ENCODE measurements at regions not wholly inside any gene's neighbourhood (a gene's known extent, or its start where the extent isn't known, plus 50 kb on each side); places are given as distances from the start of the nearest gene placed in this dataset.

DNA sequence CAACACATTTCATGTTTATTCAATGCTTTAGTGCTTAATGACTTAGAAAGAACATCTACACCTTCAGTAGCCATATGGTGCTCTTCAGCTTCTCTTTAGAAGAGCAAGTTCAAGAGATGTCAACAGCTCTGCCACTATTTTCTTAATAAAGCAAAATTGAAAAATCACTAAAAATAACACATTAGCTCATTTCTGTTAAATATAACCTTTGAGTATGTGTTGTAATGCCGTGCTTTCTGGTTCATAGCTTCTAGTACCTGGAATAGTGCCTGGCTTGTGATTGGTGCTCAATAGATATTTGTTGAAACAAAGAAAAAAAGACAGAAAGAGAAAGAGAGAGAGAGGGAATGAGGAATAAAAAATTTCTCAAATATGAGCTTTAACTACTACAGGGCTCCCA lies 349.8 kb upstream of the SPRED2 start:
- TF ChIP-seq EZH2 (IDR thresholded peaks at IDR 0.05; ENCODE audit: borderline replicate concordance, insufficient read depth, low read depth, low read length, poor library complexity, severe bottlenecking): no peak
- Histone ChIP-seq H3K9me3 (ENCODE audit: control extremely low read depth in 1 of 3, control insufficient read depth in 2 of 3, insufficient read depth in 1 of 3, low read length in 2 of 3) (no peaks in the 10 kb centered on the region), H3K27me3 (replicated peaks in 1 of 4; ENCODE audit: control extremely low read depth in 1 of 4, control insufficient read depth in 3 of 4, insufficient read depth in 4 of 4, low read length in 3 of 4) (no peaks in the 10 kb centered on the region), H3K4me1 (ENCODE audit: control insufficient read depth in 2 of 2, insufficient read depth in 2 of 2, low read length in 2 of 2) (no peaks in the 10 kb centered on the region), H3K4me2 (replicated peaks; ENCODE audit: low read depth, low read length, poor library complexity, severe bottlenecking) (no peak overlapping the region), H3K36me3 (replicated peaks in 1 of 2; ENCODE audit: control extremely low read depth in 1 of 2, control insufficient read depth in 1 of 2, extremely low read depth in 1 of 2, insufficient read depth in 2 of 2, low read length in 1 of 2) (no peaks in the 10 kb centered on the region), H3K4me3 (ENCODE audit: control extremely low read depth in 1 of 5, extremely low read depth in 1 of 5, insufficient read depth in 1 of 5, low read depth in 2 of 5, low read length in 4 of 5) (no peak overlapping the region), H3K79me2 (ENCODE audit: control insufficient read depth, insufficient read depth, low read length) (no peaks in the 10 kb centered on the region), H2AFZ (ENCODE audit: insufficient read depth, low read depth, low read length, poor library complexity, severe bottlenecking) (no peak overlapping the region), H3K9ac (ENCODE audit: low read length) (no peak overlapping the region), H4K20me1 (ENCODE audit: control insufficient read depth, insufficient read depth, low read length, poor library complexity, severe bottlenecking) (no peaks in the 10 kb centered on the region), H3K27ac (ENCODE audit: low read length in 2 of 2) (no peak overlapping the region)
- H3K4me1 Mint-ChIP-seq: no peaks in the 10 kb centered on the region
- ChIA-PET POLR2A (no interaction called here), CTCF (no interaction called here)
- ATAC-seq (ENCODE audit: low read depth): no peak
- H3K27me3 Mint-ChIP-seq: peaks cover 18% of the 10 kb centered on the region
- WGBS (ENCODE audit: insufficient coverage): 80% methylated on average over 1 of the region's 1 CpG
- H3K9me3 Mint-ChIP-seq (ENCODE audit: insufficient read depth): no peaks in the 10 kb centered on the region
- intact Hi-C loops (cut with micrococcal nuclease): no loop called here
- H3K4me3 Mint-ChIP-seq: no peak overlapping the region
- H3K27ac Mint-ChIP-seq: no peak overlapping the region
- DNase-seq: no peak

DNA sequence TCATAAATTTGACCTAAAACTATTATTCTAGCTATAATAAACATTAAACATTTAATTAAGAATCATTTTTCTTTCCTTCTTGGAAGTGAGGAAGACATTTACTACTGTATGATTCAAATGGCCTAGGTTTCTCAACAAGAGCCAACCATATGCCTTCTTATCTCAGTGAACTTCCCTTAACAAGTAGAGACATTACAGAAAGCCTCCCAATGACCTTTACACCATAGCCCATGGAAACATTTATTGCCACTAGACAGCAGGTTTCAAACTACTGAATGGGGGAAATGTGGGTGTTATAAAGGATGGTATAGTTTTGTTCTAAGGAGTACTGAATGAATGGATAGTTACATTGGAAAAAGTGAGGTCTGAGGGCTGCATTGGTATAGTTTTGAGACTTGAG lies 349.4 kb upstream of the SPRED2 start:
- Histone ChIP-seq H3K9ac (ENCODE audit: low read length) (no peak overlapping the region), H3K27ac (ENCODE audit: low read length in 2 of 2) (no peak overlapping the region), H3K4me2 (replicated peaks; ENCODE audit: low read depth, low read length, poor library complexity, severe bottlenecking) (no peak overlapping the region), H3K36me3 (replicated peaks in 1 of 2; ENCODE audit: control extremely low read depth in 1 of 2, control insufficient read depth in 1 of 2, extremely low read depth in 1 of 2, insufficient read depth in 2 of 2, low read length in 1 of 2) (no peaks in the 10 kb centered on the region), H3K4me1 (ENCODE audit: control insufficient read depth in 2 of 2, insufficient read depth in 2 of 2, low read length in 2 of 2) (no peaks in the 10 kb centered on the region), H3K9me3 (ENCODE audit: control extremely low read depth in 1 of 3, control insufficient read depth in 2 of 3, insufficient read depth in 1 of 3, low read length in 2 of 3) (no peaks in the 10 kb centered on the region), H3K4me3 (ENCODE audit: control extremely low read depth in 1 of 5, extremely low read depth in 1 of 5, insufficient read depth in 1 of 5, low read depth in 2 of 5, low read length in 4 of 5) (no peak overlapping the region), H2AFZ (ENCODE audit: insufficient read depth, low read depth, low read length, poor library complexity, severe bottlenecking) (no peak overlapping the region), H4K20me1 (ENCODE audit: control insufficient read depth, insufficient read depth, low read length, poor library complexity, severe bottlenecking) (no peaks in the 10 kb centered on the region), H3K27me3 (replicated peaks in 1 of 4; ENCODE audit: control extremely low read depth in 1 of 4, control insufficient read depth in 3 of 4, insufficient read depth in 4 of 4, low read length in 3 of 4) (no peaks in the 10 kb centered on the region), H3K79me2 (ENCODE audit: control insufficient read depth, insufficient read depth, low read length) (no peaks in the 10 kb centered on the region)
- ChIA-PET POLR2A (no interaction called here), CTCF (no interaction called here)
- no peak for DNase-seq
- Mint-ChIP-seq H3K27ac (no peak overlapping the region), H3K4me1 (no peaks in the 10 kb centered on the region), H3K9me3 (ENCODE audit: insufficient read depth) (no peaks in the 10 kb centered on the region), H3K27me3 (peaks cover 18% of the 10 kb centered on the region), H3K4me3 (no peak overlapping the region)
- ATAC-seq (ENCODE audit: low read depth): no peak
- intact Hi-C loops (cut with micrococcal nuclease): no loop called here
- TF ChIP-seq EZH2 (IDR thresholded peaks at IDR 0.05; ENCODE audit: borderline replicate concordance, insufficient read depth, low read depth, low read length, poor library complexity, severe bottlenecking): no peak
- no peak for TF ChIP-seq CTCF (IDR thresholded peaks at IDR 0.05)

All from B cell (primary cell).